Medulla oblongata (tissue), 1 donor: ENCODE measurements at regions not wholly inside any gene's neighbourhood (a gene's known extent, or its start where the extent isn't known, plus 50 kb on each side); places are given as distances from the start of the nearest gene placed in this dataset.

Experiments
- DNase-seq: peaks from one replicate; pipeline ENCODE4 v3.0.0-alpha.2; 2015; ENCODE audit errors: extremely low spot score

- DNase-seq = no peak
These were observed 158.0 kb upstream of the SPHKAP start for GRCh38 chr2:228339525-228339924.

GRCh38 chr2:228334180-228334579 lies 152.7 kb upstream of the SPHKAP start:
- DNase-seq = no peak

GRCh38 chr2:228329282-228329681 lies 147.8 kb upstream of the SPHKAP start:
- DNase-seq = no peak

GRCh38 chr2:228321015-228321414 lies 139.5 kb upstream of the SPHKAP start:
- DNase-seq = no peak

- DNase-seq = no peak
These were observed 136.7 kb upstream of the SPHKAP start for GRCh38 chr2:228318218-228318617.

GRCh38 chr2:228312172-228312571 lies 130.7 kb upstream of the SPHKAP start:
- DNase-seq = no peak

GRCh38 chr2:228303960-228304359 lies 122.5 kb upstream of the SPHKAP start:
- no peak for DNase-seq

GRCh38 chr2:228283491-228284171 lies 102.1 kb upstream of the SPHKAP start:
- DNase-seq = no peak

GRCh38 chr2:228282376-228282775 lies 100.9 kb upstream of the SPHKAP start:
- DNase-seq = no peak

- no peak for DNase-seq
These were observed 91.7 kb upstream of the SPHKAP start for GRCh38 chr2:228273159-228273558.

- no peak for DNase-seq
These were observed 87.9 kb upstream of the SPHKAP start for GRCh38 chr2:228269351-228269750.

GRCh38 chr2:228268756-228269155 lies 87.3 kb upstream of the SPHKAP start:
- no peak for DNase-seq

- no peak for DNase-seq
These were observed 86.8 kb upstream of the SPHKAP start for GRCh38 chr2:228268301-228268700.

GRCh38 chr2:228263156-228263555 lies 81.7 kb upstream of the SPHKAP start:
- DNase-seq = no peak

- DNase-seq = no peak
These were observed 80.1 kb upstream of the SPHKAP start for GRCh38 chr2:228261546-228261945.

GRCh38 chr2:228257379-228257778 lies 75.9 kb upstream of the SPHKAP start:
- DNase-seq = no peak

- no peak for DNase-seq
These were observed 72.3 kb upstream of the SPHKAP start for GRCh38 chr2:228253752-228254151.

GRCh38 chr2:228247335-228247734 lies 65.8 kb upstream of the SPHKAP start:
- no peak for DNase-seq

GRCh38 chr2:228245601-228246000 lies 64.1 kb upstream of the SPHKAP start:
- no peak for DNase-seq

- no peak for DNase-seq
These were observed 61.1 kb upstream of the SPHKAP start for GRCh38 chr2:228242591-228242990.

GRCh38 chr2:228239907-228240561 lies 58.5 kb upstream of the SPHKAP start:
- no peak for DNase-seq

GRCh38 chr2:228239207-228239906 lies 57.9 kb upstream of the SPHKAP start:
- no peak for DNase-seq
